ENCODE measurements at regions not wholly inside any gene's neighbourhood (a gene's known extent, or its start where the extent isn't known, plus 50 kb on each side); places are given as distances from the start of the nearest gene placed in this dataset.

GRCh38 chr5:152282331-152282730, 122.7 kb downstream of the NMUR2 start:
- BruUV-seq (replicated peaks) = no TSS peak
- CTCF ChIA-PET = no interaction called here
- intact Hi-C loops (cut with micrococcal nuclease) (no loop called here), dilution Hi-C loops (cut with MboI; ENCODE audit: extremely low pct_ligation_motif_present, low sequenced_read_pairs) (no loop called here)
- Histone ChIP-seq H3K27me3 (ENCODE audit: control insufficient read depth in 2 of 2, insufficient read depth in 2 of 2, low read length in 2 of 2) (no peaks in the 10 kb centered on the region), H3K9me1 (replicated peaks; ENCODE audit: control insufficient read depth, extremely low read depth, insufficient read depth, low read length) (no peaks in the 10 kb centered on the region), H3K36me3 (ENCODE audit: control insufficient read depth in 2 of 2, extremely low read depth in 1 of 2, insufficient read depth in 2 of 2, low read length in 2 of 2) (no peaks in the 10 kb centered on the region), H4K20me1 (replicated peaks; ENCODE audit: control insufficient read depth, extremely low read depth, insufficient read depth, low read length) (no peaks in the 10 kb centered on the region), H3K4me1 (ENCODE audit: control insufficient read depth, extremely low read depth, insufficient read depth, low read length) (no peaks in the 10 kb centered on the region), H3K79me2 (ENCODE audit: control insufficient read depth, insufficient read depth, low read length) (no peaks in the 10 kb centered on the region), H3K4me2 (ENCODE audit: insufficient read depth, low read length) (no peak overlapping the region), H3K9me3 (replicated peaks; ENCODE audit: control insufficient read depth, insufficient read depth, low read length) (no peaks in the 10 kb centered on the region), H3K27ac (ENCODE audit: insufficient read depth, low read depth, low read length) (no peak overlapping the region), H3K4me3 (replicated peaks in 1 of 3; ENCODE audit: insufficient read depth in 1 of 3, low read depth in 1 of 3, low read length in 3 of 3) (no peak overlapping the region), H2AFZ (ENCODE audit: low read depth, low read length) (no peak overlapping the region), H3K9ac (replicated peaks; ENCODE audit: extremely low read depth, insufficient read depth, low read length) (no peak overlapping the region)
- DNase-seq (ENCODE audit: low read depth, low spot score) = no peak
- FAIRE-seq = no peak
- POLR2A ChIA-PET = no interaction called here
- TF ChIP-seq GATA2 (IDR thresholded peaks at IDR 0.05; ENCODE audit: insufficient read depth, insufficient read length, low read depth, low read length) (no peak), MAX (IDR thresholded peaks at IDR 0.05; ENCODE audit: insufficient read depth, insufficient read length) (no peak), MYC (IDR thresholded peaks at IDR 0.05; ENCODE audit: low read depth, low read length) (no peak), EZH2 (IDR thresholded peaks at IDR 0.05; ENCODE audit: borderline replicate concordance, low read depth, low read length, severe bottlenecking) (no peak), POLR2A (IDR thresholded peaks at IDR 0.05; ENCODE audit: low read depth, low read length) (no peak), FOS (IDR thresholded peaks at IDR 0.05; ENCODE audit: borderline replicate concordance, insufficient read depth, low read length) (no peak), CTCF (IDR thresholded peaks at IDR 0.05; ENCODE audit: extremely low read depth in 1 of 2, insufficient read depth in 1 of 2, low read depth in 1 of 2, low read length in 2 of 2) (no peak), POLR2AphosphoS5 (IDR thresholded peaks at IDR 0.05; ENCODE audit: insufficient read depth, low read depth, low read length) (no peak), JUN (IDR thresholded peaks at IDR 0.05; ENCODE audit: borderline replicate concordance, insufficient read depth, insufficient read length, low read depth) (no peak)

Measured in endothelial cell of umbilical vein (primary cell).